ENCODE measurements at regions not wholly inside any gene's neighbourhood (a gene's known extent, or its start where the extent isn't known, plus 50 kb on each side); places are given as distances from the start of the nearest gene placed in this dataset.

DNA sequence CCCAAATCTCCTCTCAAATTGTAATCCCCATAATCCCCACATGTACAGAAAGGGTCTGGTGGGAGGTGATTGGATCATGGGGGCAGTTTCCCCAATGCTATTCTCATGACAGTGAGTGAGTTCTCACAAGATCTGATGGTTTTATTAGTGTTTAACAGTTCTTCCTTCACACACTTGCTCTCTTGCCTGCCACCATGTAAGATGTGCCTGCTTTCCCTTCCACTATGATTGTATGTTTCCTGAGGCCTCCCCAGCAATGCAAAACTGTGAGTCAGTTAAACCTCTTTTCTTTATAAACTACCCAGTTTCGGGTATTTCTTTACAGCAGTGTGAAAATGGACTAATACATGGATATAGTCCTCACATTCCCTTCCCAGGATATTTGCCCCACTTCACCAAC lies 126.7 kb upstream of the SPATA12 start:
- TF ChIP-seq, protein P1, sequence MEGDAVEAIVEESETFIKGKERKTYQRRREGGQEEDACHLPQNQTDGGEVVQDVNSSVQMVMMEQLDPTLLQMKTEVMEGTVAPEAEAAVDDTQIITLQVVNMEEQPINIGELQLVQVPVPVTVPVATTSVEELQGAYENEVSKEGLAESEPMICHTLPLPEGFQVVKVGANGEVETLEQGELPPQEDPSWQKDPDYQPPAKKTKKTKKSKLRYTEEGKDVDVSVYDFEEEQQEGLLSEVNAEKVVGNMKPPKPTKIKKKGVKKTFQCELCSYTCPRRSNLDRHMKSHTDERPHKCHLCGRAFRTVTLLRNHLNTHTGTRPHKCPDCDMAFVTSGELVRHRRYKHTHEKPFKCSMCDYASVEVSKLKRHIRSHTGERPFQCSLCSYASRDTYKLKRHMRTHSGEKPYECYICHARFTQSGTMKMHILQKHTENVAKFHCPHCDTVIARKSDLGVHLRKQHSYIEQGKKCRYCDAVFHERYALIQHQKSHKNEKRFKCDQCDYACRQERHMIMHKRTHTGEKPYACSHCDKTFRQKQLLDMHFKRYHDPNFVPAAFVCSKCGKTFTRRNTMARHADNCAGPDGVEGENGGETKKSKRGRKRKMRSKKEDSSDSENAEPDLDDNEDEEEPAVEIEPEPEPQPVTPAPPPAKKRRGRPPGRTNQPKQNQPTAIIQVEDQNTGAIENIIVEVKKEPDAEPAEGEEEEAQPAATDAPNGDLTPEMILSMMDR (IDR thresholded peaks at IDR 0.05; ENCODE audit: low read depth, low read length), result no peak
- in situ Hi-C loops (cut with HindIII; ENCODE audit: low sequenced_read_pairs), result no loop called here
- no peak for DNase-seq (ENCODE audit: low read depth, low spot score)
- H3K4me3 ChIP-seq (ENCODE audit: low read depth, low read length), result no peak overlapping the region

DNA sequence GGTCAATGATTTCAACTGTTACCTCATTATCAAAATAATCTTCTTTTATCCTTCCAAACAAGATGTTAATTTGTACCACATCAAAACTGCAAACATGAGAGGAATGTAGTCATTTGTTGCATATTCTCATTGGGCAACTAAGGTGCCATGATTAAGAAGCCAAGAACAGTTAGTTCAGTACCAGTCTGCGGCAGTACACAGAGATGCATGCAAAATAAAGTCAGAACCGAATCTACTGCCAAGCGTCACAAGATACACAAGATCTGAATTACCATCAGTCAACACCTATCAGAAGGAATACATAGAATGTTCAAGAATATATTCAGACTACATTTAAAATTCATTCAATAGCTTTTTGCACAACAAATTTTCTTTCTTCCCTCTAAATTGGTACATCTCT lies 127.6 kb upstream of the SPATA12 start:
- TF ChIP-seq, protein P1 (IDR thresholded peaks at IDR 0.05; ENCODE audit: low read depth, low read length), result no peak
- in situ Hi-C loops (cut with HindIII; ENCODE audit: low sequenced_read_pairs), result no loop called here
- H3K4me3 ChIP-seq (ENCODE audit: low read depth, low read length), result no peak overlapping the region
- no peak for DNase-seq (ENCODE audit: low read depth, low spot score)

DNA sequence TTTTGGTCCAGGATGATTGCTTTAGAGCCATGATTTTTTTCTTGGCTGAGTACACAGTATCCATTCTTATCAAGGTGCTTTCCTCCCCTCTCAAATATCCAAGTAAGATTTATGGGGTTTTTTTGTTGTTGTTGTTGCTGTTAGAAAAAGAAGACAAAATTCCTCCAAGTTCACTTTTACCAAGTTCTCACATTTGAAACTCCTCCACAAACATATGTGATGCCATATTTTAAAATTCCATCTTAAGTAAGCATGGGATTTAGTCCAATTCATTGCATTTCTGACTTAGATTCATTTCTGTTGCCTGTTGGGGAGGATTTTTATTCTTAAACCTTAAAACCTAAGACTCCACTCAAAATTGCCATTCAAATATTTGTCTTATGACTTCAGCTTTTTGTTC lies 128.6 kb upstream of the SPATA12 start:
- TF ChIP-seq, protein P1 (IDR thresholded peaks at IDR 0.05; ENCODE audit: low read depth, low read length), result no peak
- DNase-seq (ENCODE audit: low read depth, low spot score), result no peak
- in situ Hi-C loops (cut with HindIII; ENCODE audit: low sequenced_read_pairs), result no loop called here
- no peak overlapping the region for H3K4me3 ChIP-seq (ENCODE audit: low read depth, low read length)

DNA sequence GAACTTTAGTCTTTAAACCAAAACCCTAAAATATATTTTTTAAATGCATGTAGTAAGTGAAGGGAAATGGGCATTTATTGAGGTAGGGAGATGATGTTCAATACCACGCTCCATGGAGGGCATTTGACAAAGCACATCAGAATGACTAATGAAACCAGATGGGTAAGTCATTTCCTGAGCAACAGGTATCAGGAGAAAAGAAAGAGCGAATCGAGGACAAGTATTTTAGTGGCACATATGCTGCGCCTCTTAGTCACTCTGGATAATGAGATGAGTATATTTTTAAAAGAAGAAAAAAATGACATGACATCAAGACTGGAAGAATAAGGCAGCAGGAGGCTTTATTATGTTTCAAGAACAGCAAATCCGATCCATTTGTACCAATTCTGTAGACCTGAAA lies 129.0 kb upstream of the ARHGEF3 start:
- in situ Hi-C loops (cut with HindIII; ENCODE audit: low sequenced_read_pairs), result no loop called here
- H3K4me3 ChIP-seq (ENCODE audit: low read depth, low read length), result no peak overlapping the region
- TF ChIP-seq, protein P1 (IDR thresholded peaks at IDR 0.05; ENCODE audit: low read depth, low read length), result no peak
- peak; percentile 8 for DNase-seq (ENCODE audit: low read depth, low spot score)

DNA sequence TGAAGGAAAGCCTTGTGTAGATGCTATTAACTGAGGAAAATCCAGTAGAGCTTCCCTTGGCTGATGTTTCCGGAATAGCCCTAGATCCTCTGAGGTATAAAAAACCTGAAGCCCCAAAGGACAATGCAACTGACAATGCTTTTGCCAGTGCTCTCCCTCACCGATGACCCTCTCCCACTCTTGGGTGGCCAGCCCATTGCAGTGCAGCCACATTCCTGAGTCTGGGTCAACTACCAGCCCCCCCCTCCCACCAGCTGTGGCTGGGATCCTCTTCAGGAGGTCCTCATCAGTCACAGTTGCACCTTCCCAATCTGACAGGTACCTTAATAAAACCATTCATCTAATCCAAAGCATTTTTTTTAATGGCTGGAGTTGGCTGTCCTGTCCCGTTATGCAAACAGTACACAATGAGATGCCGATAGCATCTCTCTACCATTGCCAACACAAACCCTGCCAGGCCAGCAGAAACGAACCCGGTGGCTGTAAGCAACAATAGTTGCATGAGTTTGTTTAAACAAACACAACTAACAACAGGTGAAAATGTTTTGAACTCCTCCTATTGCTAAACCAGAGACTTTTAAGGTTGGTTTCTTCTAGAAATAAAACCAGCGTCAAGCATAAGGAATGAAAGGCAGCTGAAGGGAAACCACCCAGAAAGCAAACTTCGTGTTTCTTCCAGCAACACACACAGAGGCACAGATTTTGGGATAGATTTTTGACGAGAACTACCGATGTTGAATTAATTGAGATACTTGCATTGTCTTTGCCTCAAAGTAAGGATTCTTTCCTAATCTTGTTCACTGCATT lies 128.3 kb upstream of the ARHGEF3 start:
- TF ChIP-seq, protein P1 (IDR thresholded peaks at IDR 0.05; ENCODE audit: low read depth, low read length), result no peak
- no peak overlapping the region for H3K4me3 ChIP-seq (ENCODE audit: low read depth, low read length)
- in situ Hi-C loops (cut with HindIII; ENCODE audit: low sequenced_read_pairs), result no loop called here
- no peak for DNase-seq (ENCODE audit: low read depth, low spot score)

DNA sequence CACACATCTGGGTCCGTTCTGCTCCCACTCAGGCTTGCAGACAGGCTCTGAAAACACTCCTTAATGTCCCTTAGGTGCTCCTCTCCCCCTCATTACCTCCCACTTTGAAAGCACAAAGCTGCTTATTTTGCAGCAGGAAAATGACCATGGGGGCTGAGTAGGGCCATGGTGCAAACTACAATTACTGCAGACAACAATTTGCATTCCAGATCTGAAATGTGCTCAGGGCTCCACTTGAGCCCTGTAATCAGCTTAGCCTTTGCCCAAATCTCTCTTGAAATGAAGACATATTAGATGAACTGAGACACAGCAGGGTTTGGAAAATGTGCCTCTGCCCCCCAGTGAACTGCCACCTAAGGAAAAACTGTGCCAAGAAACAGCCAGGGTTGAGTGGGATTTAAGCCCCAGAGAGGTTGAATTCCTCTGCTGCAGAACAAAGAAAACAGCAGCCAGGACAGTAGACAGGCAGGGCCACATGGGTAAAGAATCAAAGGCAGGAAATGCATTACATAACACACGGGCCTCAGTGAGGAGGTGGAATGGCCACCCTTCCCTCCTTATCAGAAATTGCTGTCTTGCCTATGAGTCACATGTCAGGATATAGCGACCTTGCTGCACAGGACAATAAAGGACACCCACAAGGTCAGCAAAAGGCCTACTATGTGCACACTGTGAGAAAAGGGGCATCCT lies 126.8 kb upstream of the ARHGEF3 start:
- DNase-seq (ENCODE audit: low read depth, low spot score), result peak; percentile 11
- no peak overlapping the region for H3K4me3 ChIP-seq (ENCODE audit: low read depth, low read length)
- in situ Hi-C loops (cut with HindIII; ENCODE audit: low sequenced_read_pairs), result no loop called here
- TF ChIP-seq, protein P1 (IDR thresholded peaks at IDR 0.05; ENCODE audit: low read depth, low read length), result no peak
